ENCODE measurements at regions not wholly inside any gene's neighbourhood (a gene's known extent, or its start where the extent isn't known, plus 50 kb on each side); places are given as distances from the start of the nearest gene placed in this dataset.
A peak's percentile ranks its signal among the peaks of the same experiment; 100 is the strongest.

- Histone ChIP-seq H3K9ac (ENCODE audit: low read depth, low read length) (no peak overlapping the region), H3K4me3 (ENCODE audit: insufficient read depth, low read depth, low read length) (no peak overlapping the region), H2BK5ac (ENCODE audit: low read depth, low read length, poor library complexity, severe bottlenecking) (no peak overlapping the region), H4K5ac (ENCODE audit: low read depth, low read length) (no peak overlapping the region), H3K4me2 (ENCODE audit: low read depth, low read length) (no peak overlapping the region), H4K8ac (ENCODE audit: low read depth in 2 of 2, low read length in 2 of 2) (no peak overlapping the region), H3K27ac (ENCODE audit: insufficient read depth, low read length) (no peak overlapping the region), H3K4ac (ENCODE audit: low read depth, low read length) (no peak overlapping the region), H2BK20ac (ENCODE audit: low read depth, low read length) (no peak overlapping the region), H4K91ac (ENCODE audit: insufficient read depth, low read depth, low read length) (no peak overlapping the region), H3K9me1 (ENCODE audit: insufficient read depth, low read length) (no peaks in the 10 kb centered on the region; the same call in 1 of the 2 replicates), H2BK15ac (ENCODE audit: low read depth, low read length) (no peak overlapping the region), H2BK120ac (ENCODE audit: low read depth, low read length) (no peak overlapping the region), H2AK9ac (replicated peaks; ENCODE audit: low read depth, low read length, poor library complexity) (no peak overlapping the region), H3K9me3 (ENCODE audit: control insufficient read depth, insufficient read depth, low read length) (no peaks in the 10 kb centered on the region), H3K14ac (replicated peaks; ENCODE audit: low read depth, low read length) (no peak overlapping the region), H2AFZ (replicated peaks; ENCODE audit: low read length, poor library complexity) (no peak overlapping the region), H3K56ac (ENCODE audit: extremely low read depth, insufficient read depth, low read length) (no peak overlapping the region), H3K18ac (ENCODE audit: low read depth, low read length) (no peak overlapping the region), H3K36me3 (ENCODE audit: control insufficient read depth, insufficient read depth, low read length) (no peaks in the 10 kb centered on the region), H3K23ac (ENCODE audit: low read depth, low read length) (no peak overlapping the region), H3K27me3 (ENCODE audit: control insufficient read depth, insufficient read depth, low read length) (peaks cover 2% of the 10 kb centered on the region; the same call in 1 of the 2 replicates), H3K4me1 (ENCODE audit: control insufficient read depth, insufficient read depth, low read length) (no peaks in the 10 kb centered on the region), H4K20me1 (ENCODE audit: insufficient read depth, low read length) (no peaks in the 10 kb centered on the region), H2AK5ac (ENCODE audit: low read depth, low read length) (no peak overlapping the region), H3K79me1 (ENCODE audit: low read depth in 1 of 2, low read length in 2 of 2) (no peaks in the 10 kb centered on the region)
- ChIA-PET POLR2A (ENCODE audit: unreplicated experiment) (no interaction called here), CTCF (interaction anchor here (0.7 kb wide), 1 partner anchor 18 kb away, joined by 3 read pairs; no protein-coding TSS in a partner anchor)
- no peak for TF ChIP-seq MAZ (IDR thresholded peaks at IDR 0.05; ENCODE audit: borderline replicate concordance, low read depth, low read length)
- no peak for TF ChIP-seq RFX5 (IDR thresholded peaks at IDR 0.05; ENCODE audit: low read depth, low read length)
- TF ChIP-seq CEBPB (IDR thresholded peaks at IDR 0.05; ENCODE audit: low read depth, low read length) = no peak
- no peak for TF ChIP-seq MAFK (IDR thresholded peaks at IDR 0.05; ENCODE audit: low read depth, low read length)
- TF ChIP-seq USF2 (IDR thresholded peaks at IDR 0.05; ENCODE audit: low read depth, low read length) = no peak
- TF ChIP-seq RAD21 (IDR thresholded peaks at IDR 0.05; ENCODE audit: low read length) = no peak
- TF ChIP-seq CHD1 (IDR thresholded peaks at IDR 0.05; ENCODE audit: low read depth, low read length) = no peak
- no peak for TF ChIP-seq MXI1 (IDR thresholded peaks at IDR 0.05; ENCODE audit: borderline replicate concordance, low read depth, low read length)
- TF ChIP-seq BHLHE40 (IDR thresholded peaks at IDR 0.05; ENCODE audit: low read depth, low read length) = no peak
- no peak for TF ChIP-seq POLR2A (IDR thresholded peaks at IDR 0.05; ENCODE audit: low read depth, low read length)
- no TSS peak for BruUV-seq (replicated peaks)
- ATAC-seq (ENCODE audit: low read depth) = peak; percentile 35; the same call in 1 of the 2 replicates
- 59% methylated on average over 2 of the region's 3 CpGs; no CpG with 5 or more reads in 1 of the 2 experiments for WGBS, 2 experiments (ENCODE audit: extremely low coverage in 2 of 2, insufficient read length in 1 of 2)
- DNase-seq = no peak
- intact Hi-C loops (cut with micrococcal nuclease) = no loop called here
- dilution Hi-C loops (cut with HindIII; ENCODE audit: low sequenced_read_pairs, unreplicated experiment) = no loop called here
- in situ Hi-C loops (cut with MboI; ENCODE audit: low sequenced_read_pairs) = loop anchor here (25.0 kb wide), 1 partner anchor 521 kb away; no protein-coding TSS in a partner anchor
These were observed 54.4 kb upstream of the THUMPD3 start for GRCh38 chr3:9308298-9308990.
